Dedifferentiated amniotic fluid mesenchymal stem cell (primary cell): ENCODE measurements at regions not wholly inside any gene's neighbourhood (a gene's known extent, or its start where the extent isn't known, plus 50 kb on each side); places are given as distances from the start of the nearest gene placed in this dataset.
"Not testable (repeated sequence)": the region's sequence is repeated elsewhere in the genome, so short reads cannot be mapped to it uniquely, and the experiment has no call there.

Experiments used
- DNase-seq: peaks from one replicate; pipeline ENCODE4 v3.0.0-alpha.2; 2016; ENCODE audit errors: extremely low spot score

DNA sequence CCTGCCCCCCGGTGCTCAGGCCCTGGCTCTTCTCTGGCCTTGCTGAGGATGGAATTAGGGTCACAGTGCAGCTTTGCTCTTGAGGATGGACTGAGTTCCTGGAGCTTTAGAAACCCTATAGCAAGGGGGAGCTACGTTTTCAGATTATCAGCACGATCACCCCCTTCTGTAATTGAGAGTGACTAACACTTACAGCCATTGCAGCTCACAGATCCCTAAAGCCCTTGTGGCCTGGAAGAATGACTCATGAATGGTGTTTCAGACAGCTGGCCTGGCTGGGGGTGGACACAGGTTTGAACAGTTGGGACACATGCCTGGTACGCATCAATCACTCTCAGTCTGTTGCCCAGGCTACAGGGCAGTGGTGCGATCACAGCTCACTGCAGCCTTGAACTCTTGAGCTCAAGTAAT, 79.7 kb upstream of the IGFBP5 start:
- peak; percentile 68 for DNase-seq

DNA sequence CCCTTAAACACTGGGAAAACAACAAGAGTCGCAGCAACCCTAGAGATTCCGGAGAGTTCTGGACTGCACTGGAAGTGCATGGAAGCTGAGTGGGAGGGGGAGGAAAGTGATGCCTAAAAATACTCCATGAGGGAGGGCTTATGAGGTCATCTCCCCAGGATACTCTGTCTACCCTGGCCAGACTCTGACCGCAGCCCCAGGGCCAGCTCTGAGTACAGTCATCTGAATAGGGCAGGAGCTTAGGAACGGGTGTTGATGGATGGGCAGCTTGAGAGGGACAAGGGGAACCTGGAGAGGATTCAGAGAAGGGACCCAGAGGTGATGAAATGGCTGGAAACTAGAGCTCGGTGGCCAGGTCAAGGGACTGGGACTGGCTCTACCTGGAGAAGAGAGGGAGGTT, 79.3 kb upstream of the IGFBP5 start:
- DNase-seq, result peak; percentile 46

DNA sequence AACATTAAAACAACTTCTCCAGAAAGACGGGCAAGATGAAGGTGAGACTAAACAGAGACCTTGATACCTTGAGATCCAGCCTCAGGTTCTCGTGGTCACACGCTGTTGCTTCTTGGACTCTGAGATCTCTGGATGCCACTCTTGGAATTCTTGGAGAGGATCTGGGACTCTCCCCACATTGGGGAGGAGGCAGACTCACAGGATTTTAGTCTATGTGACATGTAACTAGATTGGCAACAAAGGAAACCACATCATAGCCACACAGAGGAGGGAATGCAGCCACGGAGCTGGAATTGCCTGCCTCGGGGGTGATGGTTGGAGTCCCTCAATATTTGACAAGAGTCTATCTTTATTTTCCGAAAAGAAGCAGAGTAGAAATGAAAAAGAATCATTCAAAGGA, 78.8 kb upstream of the IGFBP5 start:
- no peak for DNase-seq

DNA sequence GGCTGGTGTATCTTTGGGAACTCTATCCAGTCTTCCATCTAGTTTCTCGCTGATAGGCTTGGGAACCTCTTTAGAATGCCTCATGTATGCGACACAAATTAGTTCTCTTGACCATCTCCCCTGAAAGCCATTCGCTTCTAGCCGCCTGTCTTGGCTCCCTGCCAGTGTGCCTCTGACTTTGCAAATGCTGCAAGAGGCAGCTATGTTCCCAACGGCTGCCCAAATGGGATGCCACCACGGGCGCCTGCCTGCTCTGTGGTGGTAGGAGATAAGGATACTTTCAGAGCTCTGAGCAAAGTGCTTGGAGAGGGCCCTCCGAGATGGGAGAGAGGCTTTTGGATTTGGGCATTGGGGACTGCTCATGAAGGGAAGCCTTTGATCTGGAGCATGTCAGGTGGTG, 77.7 kb upstream of the IGFBP5 start:
- DNase-seq, result no peak

DNA sequence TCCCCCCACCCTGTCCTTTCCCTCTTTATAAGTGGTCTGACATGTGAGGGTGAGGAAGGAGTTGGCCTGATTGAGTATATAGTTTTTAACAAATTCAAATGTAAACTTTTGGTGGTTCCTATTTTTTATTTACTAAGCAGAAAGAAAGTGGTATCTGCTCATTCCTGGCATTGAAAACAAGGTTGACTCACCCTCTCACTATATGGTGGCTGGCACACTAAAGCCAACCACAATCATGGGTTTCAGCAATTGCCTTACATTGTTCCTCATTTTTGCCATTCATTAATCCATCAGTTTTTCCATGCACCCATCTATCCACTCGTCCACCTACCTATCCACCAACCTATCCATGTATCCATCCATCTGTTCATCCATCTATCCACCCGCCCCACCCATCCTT, 75.4 kb upstream of the IGFBP5 start:
- no peak for DNase-seq

DNA sequence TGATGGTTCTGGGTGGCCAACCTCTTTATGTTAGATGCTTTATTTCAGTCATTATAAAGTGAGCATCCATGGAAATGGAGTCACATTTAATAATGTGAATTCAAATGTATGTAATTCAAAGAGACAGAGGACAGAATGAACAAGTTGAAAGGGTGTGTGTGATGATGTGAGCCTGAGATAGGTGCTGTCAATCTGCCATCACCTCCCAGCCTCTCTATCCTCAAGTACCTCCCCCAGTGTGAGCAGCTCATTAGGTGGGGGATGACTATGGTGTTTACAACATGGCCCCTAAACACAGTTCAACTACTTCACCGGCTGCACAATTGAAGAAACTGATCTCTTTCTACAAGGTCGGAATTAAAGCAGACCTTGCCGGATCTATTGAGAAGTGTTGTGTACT, 74.7 kb upstream of the IGFBP5 start:
- no peak for DNase-seq

DNA sequence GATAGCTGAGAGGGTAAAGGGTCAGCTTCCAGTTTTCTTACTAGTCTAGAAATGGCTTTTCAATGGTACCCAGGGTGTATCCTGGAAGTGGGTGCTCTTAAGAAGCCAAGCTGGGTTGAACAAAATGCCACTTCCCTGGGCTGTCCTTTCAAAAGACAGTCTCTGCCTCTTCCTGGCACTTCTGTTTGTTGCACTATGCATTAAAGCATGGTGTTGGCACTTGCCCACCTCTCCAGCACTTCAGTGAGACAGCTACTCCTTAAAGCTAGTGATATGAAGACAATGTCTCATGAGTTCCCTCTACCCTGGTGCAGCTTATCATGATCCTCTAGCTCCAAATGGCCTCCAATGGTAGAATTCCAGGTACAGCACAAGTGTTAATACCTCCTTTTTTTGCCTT, 74.3 kb upstream of the IGFBP5 start:
- DNase-seq, result no peak

DNA sequence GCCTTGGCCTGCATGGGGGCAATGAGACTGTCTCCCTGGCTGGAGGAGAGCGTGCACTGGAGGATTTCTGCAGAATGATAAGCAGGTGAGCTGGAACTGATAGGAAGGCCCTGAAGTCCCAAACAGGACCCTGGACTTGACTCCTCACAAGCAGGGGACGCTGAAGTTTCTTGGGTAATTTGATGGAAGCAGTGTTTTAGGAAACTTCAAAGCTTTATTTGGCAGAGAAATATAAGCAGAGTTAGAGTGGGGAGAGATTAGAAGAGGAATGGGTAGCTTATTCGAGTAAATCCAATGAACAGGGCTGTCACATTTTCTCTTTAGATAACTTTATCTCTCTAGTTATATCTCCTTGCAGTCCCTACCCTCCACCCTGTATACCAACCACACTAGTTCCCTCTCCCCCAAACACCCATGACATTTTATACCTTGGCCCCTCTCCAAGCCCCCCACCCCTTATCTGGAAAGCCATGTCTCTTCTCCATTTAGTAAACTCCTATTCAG, 73.6 kb upstream of the IGFBP5 start:
- DNase-seq, result no peak

DNA sequence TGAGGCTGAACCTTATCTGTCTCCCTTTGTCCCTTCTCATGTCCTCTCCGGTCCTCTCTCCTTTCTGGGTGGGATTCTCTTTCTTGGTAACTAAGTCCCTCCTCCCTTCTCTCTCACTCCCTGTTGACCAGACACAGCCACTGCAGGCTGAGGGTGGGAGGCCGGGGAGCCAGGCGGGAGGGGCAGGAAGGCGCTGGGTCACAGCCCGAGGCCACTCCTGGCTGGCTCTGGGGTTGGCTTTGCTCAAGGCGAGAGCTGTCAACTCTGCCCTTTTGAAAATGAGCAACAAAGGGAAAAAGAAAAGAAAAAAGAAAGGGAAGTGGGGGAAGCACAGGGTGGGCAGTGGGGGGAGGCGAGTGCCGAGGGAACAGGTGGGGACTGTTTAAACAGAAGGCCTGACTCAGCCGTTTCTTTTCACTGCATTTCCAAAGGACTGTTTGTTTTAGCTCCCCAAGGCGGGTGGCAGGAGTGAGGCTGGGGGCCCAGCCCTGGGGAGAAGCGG, 70.5 kb upstream of the IGFBP5 start:
- no peak for DNase-seq

DNA sequence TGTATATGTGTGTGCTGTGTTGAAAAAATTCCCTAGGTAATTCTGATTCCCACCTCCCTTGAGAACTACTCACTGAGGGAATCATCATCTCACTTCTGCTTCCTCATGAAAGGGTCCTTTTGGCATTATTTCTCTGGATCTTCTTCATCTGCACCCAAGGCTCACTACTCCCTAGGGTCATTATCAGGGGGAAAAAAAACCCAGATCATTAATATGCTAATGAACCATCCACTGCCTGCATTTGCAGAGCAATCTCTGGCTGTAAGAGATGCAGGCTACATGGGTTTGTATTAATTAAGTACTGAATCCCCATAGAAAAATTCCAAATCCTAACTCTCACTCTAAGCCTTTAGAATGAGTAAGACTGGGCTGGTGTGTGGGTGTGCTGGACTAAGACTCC, 68.0 kb upstream of the IGFBP5 start:
- no peak for DNase-seq

DNA sequence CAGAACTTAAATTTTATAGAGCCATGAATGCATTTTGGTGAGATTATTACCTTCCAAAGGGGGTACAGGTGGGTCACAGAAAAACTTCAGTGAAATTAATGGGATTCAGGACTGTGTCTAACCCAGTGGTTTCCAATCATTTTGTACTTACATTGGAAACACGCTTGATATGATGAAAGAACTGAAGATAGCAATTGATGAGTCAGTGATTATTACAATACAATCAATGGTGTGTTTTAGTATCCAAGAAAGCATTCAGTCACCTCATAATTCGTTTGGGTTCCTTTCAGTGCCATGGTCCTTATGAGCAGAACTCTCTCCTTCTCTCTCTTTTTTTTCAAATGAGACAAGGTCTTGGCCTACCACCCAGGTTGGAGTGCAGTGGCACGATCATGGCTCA, 66.5 kb upstream of the IGFBP5 start:
- no peak for DNase-seq

DNA sequence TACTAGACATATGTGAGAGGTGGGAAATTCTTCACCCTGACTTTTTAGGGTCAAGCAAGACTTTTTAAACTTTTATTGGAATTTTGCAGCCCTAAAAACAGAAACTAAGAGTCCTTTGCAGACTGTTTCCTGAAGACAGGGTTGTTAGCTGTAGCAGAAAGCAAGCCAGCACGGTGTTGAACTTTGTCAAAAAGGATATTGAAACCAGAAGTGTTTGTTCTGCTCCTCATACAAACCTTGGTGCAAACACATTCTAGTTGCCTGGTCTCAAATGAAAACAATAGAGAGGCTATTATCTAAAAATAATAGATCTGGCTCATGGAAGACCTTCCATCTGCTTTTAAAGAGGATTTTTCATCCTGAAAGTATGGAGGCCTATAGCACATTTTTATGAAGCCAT, 65.8 kb upstream of the IGFBP5 start:
- DNase-seq, result no peak

DNA sequence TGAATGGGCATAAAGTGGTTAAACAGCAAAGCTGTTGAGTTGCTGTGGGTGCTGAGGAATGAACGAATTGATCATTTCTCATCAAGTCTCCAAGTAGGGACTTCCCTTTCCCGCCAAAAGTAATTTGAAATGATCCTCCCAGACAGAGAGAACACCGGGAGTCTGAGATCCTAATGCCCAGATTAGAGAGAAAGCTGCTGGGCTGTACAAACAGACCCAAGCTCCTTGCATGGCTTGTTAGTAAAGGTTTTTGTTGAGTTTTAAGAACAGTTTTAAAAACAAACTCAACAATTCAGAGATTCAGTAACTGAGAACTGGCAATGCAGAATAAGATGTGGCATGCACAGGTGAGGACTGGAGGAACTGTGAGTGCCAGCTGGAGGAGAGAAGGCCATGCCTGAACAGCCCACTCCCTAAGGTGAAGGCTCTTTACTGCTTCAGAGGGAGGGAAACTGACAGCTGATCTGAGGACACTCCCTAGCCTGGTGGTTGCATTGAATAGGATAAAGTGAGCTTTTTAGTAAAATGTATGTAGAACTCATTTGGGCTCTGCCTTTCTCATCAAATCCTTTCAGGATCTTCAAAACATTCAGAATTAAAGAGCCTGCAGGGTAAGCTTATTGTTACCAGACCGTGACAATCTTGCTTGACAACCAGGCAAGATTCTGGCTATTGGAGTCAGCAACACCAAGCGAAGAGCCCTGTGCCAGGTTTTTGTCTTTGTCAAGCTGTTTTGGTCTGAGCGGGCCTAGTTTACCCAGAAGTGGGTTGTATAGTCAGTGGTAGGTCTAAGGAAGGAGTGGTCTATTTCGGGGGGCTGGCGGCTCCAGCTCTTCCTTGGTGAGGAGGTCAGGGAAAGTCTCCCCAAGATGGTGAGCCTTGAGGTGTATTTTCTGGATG, 63.2 kb upstream of the IGFBP5 start:
- no peak for DNase-seq

DNA sequence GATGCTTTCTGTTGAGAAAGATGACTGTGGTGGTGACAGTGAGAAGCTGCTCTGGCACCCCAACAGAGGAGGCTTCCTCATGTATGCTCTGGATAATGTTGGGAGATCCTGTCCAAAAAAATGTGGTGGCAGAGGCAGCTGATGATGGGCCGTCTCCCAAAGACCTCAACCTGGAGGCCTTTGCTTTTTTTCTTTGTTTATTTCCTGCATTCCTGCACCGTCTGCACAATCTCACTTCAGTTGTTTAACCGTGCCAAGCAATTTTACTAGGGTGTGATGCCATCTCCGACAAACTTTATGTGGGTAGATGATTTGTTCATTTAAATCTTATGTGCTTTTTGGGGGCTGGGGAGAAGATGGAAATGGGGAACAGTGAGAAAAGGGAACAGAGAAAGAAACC, 62.2 kb upstream of the IGFBP5 start:
- no peak for DNase-seq

DNA sequence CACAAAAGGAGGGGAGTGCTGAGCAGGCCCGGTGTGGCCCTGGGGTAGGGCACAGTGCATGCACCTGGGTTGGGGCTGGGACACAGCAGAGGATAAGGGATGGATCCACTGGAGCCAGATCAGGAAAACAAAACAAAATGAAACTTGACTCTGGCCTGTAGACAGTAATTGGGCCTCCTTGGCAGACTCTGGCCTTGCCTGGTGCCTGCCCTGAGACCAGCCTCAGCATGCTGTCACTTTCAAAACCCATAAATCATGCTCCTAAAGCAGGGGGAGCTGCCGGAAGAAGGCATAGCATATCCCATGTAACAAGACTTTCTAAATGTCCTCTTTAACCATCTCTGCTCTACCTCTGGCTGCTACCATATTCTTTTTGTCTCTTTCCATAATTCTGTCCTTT, 61.1 kb upstream of the IGFBP5 start:
- no peak for DNase-seq

DNA sequence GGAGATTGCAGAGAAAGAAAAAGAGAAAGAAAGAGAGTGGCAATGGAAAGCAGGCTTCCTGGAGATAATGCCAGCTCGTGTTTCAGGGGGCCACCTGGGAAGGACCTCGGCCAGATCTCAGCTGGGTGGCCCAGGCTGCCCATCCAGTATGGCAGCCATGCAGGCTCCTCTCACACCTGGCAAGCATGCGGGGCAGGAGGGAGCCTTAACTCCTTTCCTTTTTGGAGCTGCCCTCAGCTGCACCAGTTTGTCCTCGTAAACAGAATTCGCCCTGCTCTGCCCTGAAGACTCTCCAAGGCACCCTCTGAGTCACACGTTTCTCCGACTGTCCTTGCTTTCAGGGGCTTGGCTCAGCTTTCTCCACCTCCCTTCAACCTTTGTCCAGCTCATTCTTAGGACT, 59.5 kb upstream of the IGFBP5 start:
- DNase-seq, result no peak

DNA sequence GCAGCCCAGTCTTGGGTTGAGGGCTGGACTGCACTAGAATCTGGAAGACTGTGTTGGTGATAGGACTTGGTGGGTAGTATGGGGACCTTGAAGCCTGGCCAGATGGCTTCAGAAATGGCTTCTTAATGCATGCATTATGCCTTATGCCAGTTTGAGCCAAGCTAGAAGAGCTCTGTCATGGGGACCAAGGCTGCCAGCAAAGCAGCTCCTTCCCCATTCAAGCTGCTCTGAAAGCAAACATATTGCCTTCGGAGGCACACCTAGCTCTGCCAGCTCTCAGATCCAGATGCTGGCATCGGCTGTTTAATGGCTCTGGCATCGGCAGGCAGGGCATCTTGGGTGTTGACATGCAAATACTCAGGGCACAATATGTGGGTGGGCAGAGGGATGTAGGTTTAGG, 59.0 kb upstream of the IGFBP5 start:
- no peak for DNase-seq

DNA sequence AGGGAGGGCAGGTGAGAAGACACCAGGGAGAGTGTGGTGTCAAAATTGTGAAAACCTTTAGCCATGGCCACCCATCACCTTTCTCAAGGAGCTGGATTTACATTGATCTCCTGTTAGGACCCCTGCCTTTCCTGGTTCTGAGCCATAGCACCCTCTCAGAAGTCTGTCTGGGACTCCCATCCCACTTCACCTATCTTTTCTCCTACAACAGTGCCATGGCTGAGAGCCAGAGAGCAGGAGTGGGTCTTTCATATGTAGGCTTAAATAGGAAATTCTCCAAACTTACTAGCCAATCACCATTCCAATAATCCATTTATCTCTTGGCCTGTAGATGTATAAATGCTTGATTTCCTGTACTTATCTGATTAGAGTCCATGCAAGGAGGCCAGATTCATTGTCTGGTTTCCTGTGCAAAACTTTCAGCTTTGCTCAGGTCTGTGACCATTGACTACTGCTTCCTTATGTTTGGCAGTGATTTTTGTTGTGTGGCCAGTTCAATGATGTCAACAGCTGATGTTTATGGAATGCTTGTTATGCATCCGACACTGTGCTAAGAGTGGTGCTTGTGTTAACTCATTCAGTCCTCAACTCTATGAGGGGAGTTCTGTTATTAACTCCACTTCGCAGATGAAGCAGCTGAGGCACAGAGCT, 57.6 kb upstream of the IGFBP5 start:
- no peak for DNase-seq

DNA sequence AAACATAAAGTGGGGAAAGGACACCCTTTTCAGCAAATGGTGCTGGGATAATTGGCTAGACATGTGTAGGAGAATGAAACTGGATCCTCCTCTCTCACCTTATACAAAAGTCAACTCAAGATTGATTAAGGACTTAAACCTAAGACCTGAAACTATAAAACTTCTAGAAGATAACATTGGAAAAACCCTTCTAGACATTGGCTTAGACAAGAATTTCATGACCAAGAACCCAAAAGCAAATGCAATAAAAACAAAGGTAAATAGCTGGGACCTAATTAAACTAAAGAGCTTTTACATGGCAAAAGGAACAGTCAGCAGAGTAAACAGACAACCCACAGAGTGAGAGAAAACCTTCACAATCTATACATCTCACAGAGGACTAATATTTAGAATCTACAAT, 55.4 kb upstream of the IGFBP5 start:
- not testable (repeated sequence) for DNase-seq

DNA sequence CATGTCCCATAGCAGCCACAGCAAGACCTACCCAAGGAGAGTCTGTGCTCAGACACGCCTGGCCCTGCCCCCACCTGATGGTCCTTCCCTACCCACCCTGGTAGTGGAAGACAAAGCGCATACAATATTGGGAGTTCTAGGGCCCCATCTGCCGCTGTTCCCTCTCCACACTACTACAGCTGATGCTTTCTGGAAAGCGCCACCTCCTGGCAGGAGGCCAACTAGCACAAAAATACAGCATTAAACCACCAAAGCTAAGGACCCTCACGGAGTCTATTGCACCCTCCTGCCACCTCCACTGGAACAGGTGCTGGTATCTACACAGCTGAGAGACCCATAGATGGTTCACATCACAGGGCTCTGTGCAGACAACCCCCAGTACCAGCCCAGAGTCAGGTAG, 50.9 kb upstream of the IGFBP5 start:
- DNase-seq, result not testable (repeated sequence)

DNA sequence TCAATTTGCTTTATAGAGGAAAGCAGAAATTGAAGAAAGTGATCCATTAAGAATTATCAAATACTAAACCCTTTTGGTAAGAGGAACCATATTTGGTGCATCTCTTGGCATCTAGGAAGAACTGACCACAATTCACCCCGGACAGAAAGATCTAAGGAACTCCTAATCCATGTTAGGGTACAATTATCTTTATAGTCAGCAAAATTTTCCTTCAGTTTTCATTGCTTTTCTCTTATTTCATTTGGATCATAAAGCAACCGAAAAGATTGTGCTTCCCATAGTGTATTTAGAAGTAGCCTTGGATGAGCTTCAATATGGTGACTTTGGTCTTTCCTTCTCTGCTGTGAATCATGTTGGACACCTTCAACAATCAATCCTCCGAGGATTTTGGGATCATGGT, 50.1 kb upstream of the IGFBP5 start:
- DNase-seq, result no peak
